IMR-90 (cell line): ENCODE measurements at regions not wholly inside any gene's neighbourhood (a gene's known extent, or its start where the extent isn't known, plus 50 kb on each side); places are given as distances from the start of the nearest gene placed in this dataset.

Experiments used
- ATAC-seq: fragments of 200-7000 bp; cut with Tn5 transposase; 2 replicates; pipeline ENCODE4 v1.9.1; 2020; ENCODE audit warnings: low read depth, mild to moderate bottlenecking, moderate library complexity
- BruUV-seq: library from RNA; stranded (reverse); fragments of 400-500 nt; replicated peaks from 2 replicates; lab custom pipeline; 2021; lab: Mats Ljungman, UMichigan
- CTCF ChIA-PET: fragments of 300-600 bp; formaldehyde crosslinking; extraction: SDS; loops from one replicate; lab custom pipeline; 2021; ENCODE audit warnings: antibody characterized with exemption; lab: Yijun Ruan, JAX
- POLR2A ChIA-PET: fragments of 300-600 bp; sonication (Branson Sonifier 250); formaldehyde crosslinking; loops from one replicate; lab custom pipeline; 2022; ENCODE audit warnings: antibody characterized with exemption; ENCODE audit not compliant: unreplicated experiment; lab: Charles Lee
- DNase-seq: peaks from one replicate; pipeline ENCODE4 v3.0.0; 2013
- H2AFZ ChIP-seq: replicated peaks from 2 replicates; pipeline ENCODE3; 2013; ENCODE audit warnings: low read length, mild to moderate bottlenecking; ENCODE audit not compliant: poor library complexity
- H2AK5ac ChIP-seq: 2 replicates; pipeline ENCODE4 v1.6.1; 2013; ENCODE audit warnings: low read depth, low read length, inconsistent platforms
- H2AK9ac ChIP-seq: replicated peaks from 2 replicates; pipeline ENCODE3; 2013; ENCODE audit warnings: mild to moderate bottlenecking, low read depth, low read length, moderate library complexity; ENCODE audit not compliant: poor library complexity
- H2BK120ac ChIP-seq: 2 replicates; pipeline ENCODE4 v1.6.1; 2013; ENCODE audit warnings: low read depth, low read length, inconsistent platforms
- H2BK15ac ChIP-seq: 3 replicates; pipeline ENCODE4 v1.6.1; 2013; ENCODE audit warnings: low read depth, low read length, inconsistent platforms
- H2BK20ac ChIP-seq: 2 replicates; pipeline ENCODE4 v1.6.1; 2013; ENCODE audit warnings: low read depth, mild to moderate bottlenecking, inconsistent platforms, low read length, moderate library complexity
- H2BK5ac ChIP-seq: 2 replicates; pipeline ENCODE4 v1.6.1; 2013; ENCODE audit warnings: mild to moderate bottlenecking, low read depth, low read length, inconsistent platforms; ENCODE audit not compliant: poor library complexity, severe bottlenecking
- H3K14ac ChIP-seq: replicated peaks from 2 replicates; pipeline ENCODE4 v1.6.1; 2013; ENCODE audit warnings: low read depth, low read length, inconsistent platforms
- H3K18ac ChIP-seq: 2 replicates; pipeline ENCODE4 v1.6.1; 2013; ENCODE audit warnings: low read depth, low read length, control low read depth
- H3K23ac ChIP-seq: 2 replicates; pipeline ENCODE4 v1.6.1; 2013; ENCODE audit warnings: low read depth, low read length, inconsistent platforms
- H3K27ac ChIP-seq: 2 replicates; pipeline ENCODE4 v1.5.1; 2013; ENCODE audit warnings: mild to moderate bottlenecking, control low read depth, low read length; ENCODE audit not compliant: insufficient read depth
- H3K27me3 ChIP-seq: 2 replicates; pipeline ENCODE4 v1.6.1; 2013; ENCODE audit warnings: low read length; ENCODE audit not compliant: control insufficient read depth, insufficient read depth
- H3K36me3 ChIP-seq: 2 replicates; pipeline ENCODE4 v1.6.1; 2013; ENCODE audit warnings: low read length, mixed read lengths; ENCODE audit not compliant: control insufficient read depth, insufficient read depth
- H3K4ac ChIP-seq: 2 replicates; pipeline ENCODE4 v1.6.1; 2013; ENCODE audit warnings: low read depth, low read length, inconsistent platforms
- H3K4me1 ChIP-seq: 2 replicates; pipeline ENCODE4 v1.6.1; 2013; ENCODE audit warnings: low read length, mixed read lengths; ENCODE audit not compliant: control insufficient read depth, insufficient read depth
- H3K4me2 ChIP-seq: 2 replicates; pipeline ENCODE4 v1.6.1; 2013; ENCODE audit warnings: low read depth, mild to moderate bottlenecking, control low read depth, low read length, moderate library complexity
- H3K4me3 ChIP-seq: 2 replicates; pipeline ENCODE4 v1.5.1; 2013; ENCODE audit warnings: low read depth, mild to moderate bottlenecking, control low read depth, low read length, moderate library complexity; ENCODE audit not compliant: insufficient read depth
- H3K56ac ChIP-seq: 2 replicates; pipeline ENCODE4 v1.6.1; 2013; ENCODE audit warnings: low read length, inconsistent platforms; ENCODE audit not compliant: insufficient read depth; ENCODE audit errors: extremely low read depth
- H3K79me1 ChIP-seq, 2 experiments: 2 replicates each; pipeline ENCODE4 v1.6.1; 2013; ENCODE audit warnings: low read length in 2 of 2, inconsistent platforms in 1 of 2, low read depth in 1 of 2
- H3K9ac ChIP-seq: 2 replicates; pipeline ENCODE4 v1.6.1; 2013; ENCODE audit warnings: low read depth, low read length, control low read depth
- H3K9me1 ChIP-seq: 2 replicates; pipeline ENCODE4 v1.6.1; 2013; ENCODE audit warnings: low read length, inconsistent platforms; ENCODE audit not compliant: insufficient read depth
- H3K9me3 ChIP-seq: 2 replicates; pipeline ENCODE4 v1.6.1; 2013; ENCODE audit warnings: low read length; ENCODE audit not compliant: control insufficient read depth, insufficient read depth
- H4K20me1 ChIP-seq: 2 replicates; pipeline ENCODE4 v1.6.1; 2013; ENCODE audit warnings: low read length, inconsistent platforms; ENCODE audit not compliant: insufficient read depth
- H4K5ac ChIP-seq: 2 replicates; pipeline ENCODE4 v1.6.1; 2013; ENCODE audit warnings: mild to moderate bottlenecking, low read depth, low read length, control low read depth
- H4K8ac ChIP-seq, 2 experiments: 2 replicates each; pipeline ENCODE4 v1.6.1; 2013; ENCODE audit warnings: low read depth in 2 of 2, low read length in 2 of 2, control low read depth in 1 of 2, inconsistent platforms in 1 of 2
- H4K91ac ChIP-seq: 2 replicates; pipeline ENCODE4 v1.6.1; 2013; ENCODE audit warnings: low read depth, low read length, inconsistent platforms; ENCODE audit not compliant: insufficient read depth
- BHLHE40 ChIP-seq: fragments of 150-350 bp; IDR thresholded peaks from 2 replicates; pipeline ENCODE4 v1.6.1; 2016; ENCODE audit warnings: mild to moderate bottlenecking, low read depth, low read length
- CEBPB ChIP-seq: IDR thresholded peaks from 2 replicates; pipeline ENCODE4 v1.6.1; 2012; ENCODE audit warnings: low read depth, low read length, improper control_type of control experiment
- CHD1 ChIP-seq: IDR thresholded peaks from 2 replicates; pipeline ENCODE4 v1.6.1; 2012; ENCODE audit warnings: low read depth, low read length, improper control_type of control experiment
- CTCF ChIP-seq: conservative IDR thresholded peaks from 2 replicates; pipeline ENCODE4 v1.5.1; 2012; ENCODE audit warnings: mild to moderate bottlenecking, low read depth, low read length, improper control_type of control experiment
- FOS ChIP-seq: fragments of 150-350 bp; IDR thresholded peaks from 2 replicates; pipeline ENCODE4 v1.6.1; 2016; ENCODE audit warnings: low read depth, low read length
- MAFK ChIP-seq: IDR thresholded peaks from 2 replicates; pipeline ENCODE4 v1.6.1; 2012; ENCODE audit warnings: low read depth, low read length, improper control_type of control experiment
- MAZ ChIP-seq: IDR thresholded peaks from 2 replicates; pipeline ENCODE4 v1.6.1; 2012; ENCODE audit warnings: low read depth, mild to moderate bottlenecking, low read length, improper control_type of control experiment, moderate library complexity, borderline replicate concordance
- MXI1 ChIP-seq: IDR thresholded peaks from 2 replicates; pipeline ENCODE4 v1.6.1; 2012; ENCODE audit warnings: low read depth, mild to moderate bottlenecking, low read length, moderate library complexity, borderline replicate concordance
- NFE2L2 ChIP-seq: fragments of 150-350 bp; IDR thresholded peaks from 2 replicates; pipeline ENCODE4 v1.6.1; 2016; ENCODE audit warnings: low read depth, mild to moderate bottlenecking, low read length
- POLR2A ChIP-seq: IDR thresholded peaks from 2 replicates; pipeline ENCODE4 v1.6.1; 2012; ENCODE audit warnings: mild to moderate bottlenecking, low read depth, low read length
- RAD21 ChIP-seq: IDR thresholded peaks from 2 replicates; pipeline ENCODE4 v1.6.1; 2012; ENCODE audit warnings: low read length, improper control_type of control experiment
- RCOR1 ChIP-seq: IDR thresholded peaks from 2 replicates; pipeline ENCODE4 v1.6.1; 2012; ENCODE audit warnings: mild to moderate bottlenecking, low read length, improper control_type of control experiment; ENCODE audit not compliant: insufficient replicate concordance
- RFX5 ChIP-seq: IDR thresholded peaks from 2 replicates; pipeline ENCODE4 v1.8.0; 2012; ENCODE audit warnings: low read depth, mild to moderate bottlenecking, low read length, moderate library complexity
- SMC3 ChIP-seq: fragments of 150-350 bp; IDR thresholded peaks from 2 replicates; pipeline ENCODE4 v1.6.1; 2016; ENCODE audit warnings: low read depth, mild to moderate bottlenecking, antibody characterized with exemption, low read length, moderate library complexity
- USF2 ChIP-seq: fragments of 150-350 bp; IDR thresholded peaks from 2 replicates; pipeline ENCODE4 v1.6.1; 2017; ENCODE audit warnings: mild to moderate bottlenecking, antibody characterized with exemption, low read length, low read depth
- WGBS, 2 experiments: methylation state at CpG; one replicate each; pipeline versions ENCODE4 v1.1.5 to v1.1.7; 2013; ENCODE audit warnings: missing lambda C conversion rate in 2 of 2; ENCODE audit not compliant: insufficient read length in 1 of 2; ENCODE audit errors: extremely low coverage in 2 of 2; 5-methylcytosine and 5-hydroxymethylcytosine counted together
- dilution Hi-C: fragments of 300-500 bp; cut with HindIII; formaldehyde crosslinking; loops from one replicate; pipeline ENCODE4 v1.14.3; 2018; ENCODE audit warnings: low sequenced_read_pairs; ENCODE audit not compliant: unreplicated experiment
- in situ Hi-C: fragments of 300-500 bp; cut with MboI; formaldehyde crosslinking; loops from 3 replicates; pipeline ENCODE4 v1.14.3; 2019; ENCODE audit warnings: low sequenced_read_pairs, inconsistent platforms, mixed read lengths
- intact Hi-C: fragments of 100-400 bp; cut with micrococcal nuclease; formaldehyde crosslinking; loops from 2 replicates; pipeline ENCODE4 v1.10.0; 2022
- TF ChIP-seq, protein P1 (sequence below): fragments of 150-350 bp; IDR thresholded peaks from 2 replicates; pipeline ENCODE4 v1.6.1; 2016; ENCODE audit warnings: low read depth, mild to moderate bottlenecking, low read length, moderate library complexity, borderline replicate concordance

DNA sequence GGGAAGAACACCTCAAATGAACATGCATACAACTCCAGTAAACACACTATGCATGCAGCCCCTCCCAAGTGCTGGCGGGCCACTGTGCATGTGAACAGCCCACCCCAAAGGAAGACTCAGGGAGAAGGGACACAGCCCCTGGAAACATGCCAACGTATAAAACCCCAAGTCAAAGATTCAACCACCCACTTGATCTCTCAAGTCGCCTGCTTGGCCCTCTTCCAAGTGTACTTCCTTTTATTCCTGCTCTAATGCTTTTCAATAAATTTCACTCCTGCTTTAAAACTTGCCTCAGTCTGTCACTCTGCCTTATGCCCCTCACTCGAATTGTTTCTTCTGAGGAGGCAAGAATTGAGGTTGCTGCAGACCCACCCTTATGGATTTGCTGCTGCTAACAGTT lies 139.1 kb downstream of the C1D start:
- no peak overlapping the region for H3K27ac ChIP-seq
- no TSS peak for BruUV-seq
- dilution Hi-C loops, result no loop called here

More for the DNA sequence above, 139.1 kb downstream of the C1D start:
- Histone ChIP-seq H3K4me1 (no peaks in the 10 kb centered on the region), H3K14ac (no peak overlapping the region), H4K8ac (no peak overlapping the region), H4K20me1 (no peaks in the 10 kb centered on the region), H3K23ac (no peak overlapping the region), H3K4me3 (no peak overlapping the region), H2AK9ac (peak overlapping the region; percentile 21), H2AK5ac (no peak overlapping the region), H4K91ac (no peak overlapping the region), H3K27me3 (no peaks in the 10 kb centered on the region), H3K56ac (no peak overlapping the region), H3K9me3 (no peaks in the 10 kb centered on the region), H2BK120ac (no peak overlapping the region), H2BK15ac (no peak overlapping the region), H3K4ac (no peak overlapping the region), H3K18ac (no peak overlapping the region), H3K79me1 (no peaks in the 10 kb centered on the region), H3K36me3 (no peaks in the 10 kb centered on the region), H3K4me2 (no peak overlapping the region), H2AFZ (no peak overlapping the region), H3K9me1 (no peaks in the 10 kb centered on the region), H2BK5ac (no peak overlapping the region), H3K9ac (no peak overlapping the region), H2BK20ac (peak overlapping the region; percentile 45; the same call in 1 of the 2 replicates), H4K5ac (no peak overlapping the region)
- TF ChIP-seq, protein P1, sequence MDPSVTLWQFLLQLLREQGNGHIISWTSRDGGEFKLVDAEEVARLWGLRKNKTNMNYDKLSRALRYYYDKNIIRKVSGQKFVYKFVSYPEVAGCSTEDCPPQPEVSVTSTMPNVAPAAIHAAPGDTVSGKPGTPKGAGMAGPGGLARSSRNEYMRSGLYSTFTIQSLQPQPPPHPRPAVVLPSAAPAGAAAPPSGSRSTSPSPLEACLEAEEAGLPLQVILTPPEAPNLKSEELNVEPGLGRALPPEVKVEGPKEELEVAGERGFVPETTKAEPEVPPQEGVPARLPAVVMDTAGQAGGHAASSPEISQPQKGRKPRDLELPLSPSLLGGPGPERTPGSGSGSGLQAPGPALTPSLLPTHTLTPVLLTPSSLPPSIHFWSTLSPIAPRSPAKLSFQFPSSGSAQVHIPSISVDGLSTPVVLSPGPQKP, result no peak
- no peak for TF ChIP-seq MXI1
- TF ChIP-seq CHD1, result no peak
- TF ChIP-seq CTCF, result no peak
- TF ChIP-seq USF2, result no peak
- TF ChIP-seq BHLHE40, result no peak
- no peak for TF ChIP-seq RAD21
- no peak for TF ChIP-seq MAZ
- no peak for TF ChIP-seq RFX5
- no peak for TF ChIP-seq SMC3
- no peak for TF ChIP-seq RCOR1
- no peak for TF ChIP-seq FOS
- no peak for TF ChIP-seq MAFK
- TF ChIP-seq CEBPB, result no peak
- no peak for TF ChIP-seq POLR2A
- TF ChIP-seq NFE2L2, result no peak
- in situ Hi-C loops, result no loop called here
- CTCF ChIA-PET, result no interaction called here
- DNase-seq (no peak), ATAC-seq (no peak)
- intact Hi-C loops, result no loop called here
- no CpG with 5 or more reads among the region's 4 CpGs for WGBS, 2 experiments
- POLR2A ChIA-PET, result no interaction called here
